ENCODE measurements at regions not wholly inside any gene's neighbourhood (a gene's known extent, or its start where the extent isn't known, plus 50 kb on each side); places are given as distances from the start of the nearest gene placed in this dataset.

- Histone ChIP-seq H3K4me1 (ENCODE audit: control insufficient read depth, insufficient read depth, low read length) (no peaks in the 10 kb centered on the region), H3K36me3 (ENCODE audit: control insufficient read depth, insufficient read depth, low read length) (no peaks in the 10 kb centered on the region), H3K27ac (ENCODE audit: low read length) (no peak overlapping the region), H3K27me3 (ENCODE audit: control insufficient read depth, insufficient read depth, low read length) (no peaks in the 10 kb centered on the region), H3K9me3 (ENCODE audit: control insufficient read depth, insufficient read depth, low read depth, low read length) (no peaks in the 10 kb centered on the region; the same call in 1 of the 2 replicates), H3K4me3 (ENCODE audit: low read depth in 2 of 2, low read length in 2 of 2) (no peak overlapping the region)
- in situ Hi-C loops (cut with HindIII; ENCODE audit: low pct_unique_long_range_greater_than_20kb, low sequenced_read_pairs) = no loop called here
- POLR2A ChIA-PET = no interaction called here
- no peak for TF ChIP-seq CTCF (IDR thresholded peaks at IDR 0.05)
- TF ChIP-seq POLR2AphosphoS5 (IDR thresholded peaks at IDR 0.05; ENCODE audit: low read depth, low read length) = no peak
- no peak for TF ChIP-seq SIN3A (IDR thresholded peaks at IDR 0.05; ENCODE audit: borderline replicate concordance, insufficient read depth, low read depth, low read length)
- TF ChIP-seq REST (IDR thresholded peaks at IDR 0.05; ENCODE audit: insufficient read depth in 1 of 2, low read depth in 2 of 2, low read length in 1 of 2) = no peak
- TF ChIP-seq TCF7L2 (IDR thresholded peaks at IDR 0.05; ENCODE audit: low read depth, low read length) = no peak
- no peak for DNase-seq (ENCODE audit: low read depth, low spot score)
- no TSS peak for BruUV-seq (replicated peaks)
- ATAC-seq = no peak
- CTCF ChIA-PET = no interaction called here
- intact Hi-C loops (cut with micrococcal nuclease; ENCODE audit: unreplicated experiment) = no loop called here
Observed at GRCh38 chr10:108469940-108470339, 1305.4 kb upstream of the SORCS1 start.

DNA sequence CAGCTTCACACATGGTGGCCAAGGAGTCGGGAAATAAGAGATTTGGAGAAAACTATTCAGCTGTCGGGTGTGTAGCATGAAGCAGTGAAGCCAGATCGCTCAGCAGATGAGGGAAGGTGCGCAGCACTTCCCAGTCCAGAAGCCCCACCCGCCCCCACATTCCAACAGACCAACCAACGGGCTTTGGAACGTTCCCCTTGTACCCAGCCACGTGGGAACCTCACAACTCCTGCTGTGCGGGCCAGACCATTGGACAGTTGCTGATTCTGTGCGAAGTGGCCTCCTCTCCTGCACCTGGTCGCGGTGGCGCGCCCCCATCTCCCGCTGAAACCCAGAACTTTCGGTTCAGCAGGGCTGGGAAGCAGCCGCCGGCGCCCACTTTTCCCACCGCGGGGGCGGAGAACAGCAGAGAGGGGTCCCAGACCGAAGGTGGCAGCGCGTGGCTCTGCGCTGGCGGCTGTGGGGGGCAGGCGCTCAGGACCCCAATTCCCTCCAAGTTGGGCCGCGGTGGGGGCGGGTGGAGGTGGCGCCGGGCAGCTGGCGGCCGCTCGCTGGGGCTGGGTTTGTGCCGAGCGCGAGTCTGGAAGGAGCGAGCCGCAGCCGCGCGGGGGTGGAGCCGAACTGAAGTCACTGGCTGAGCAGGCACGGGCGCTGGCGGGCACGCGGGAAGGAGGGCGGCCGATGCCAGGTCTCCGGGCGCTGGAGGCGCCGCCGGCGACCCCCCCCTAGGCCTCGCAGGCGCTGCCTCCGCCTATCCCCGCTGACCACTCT lies 1301.5 kb upstream of the SORCS1 start:
- ChIA-PET CTCF (no interaction called here), POLR2A (no interaction called here)
- Histone ChIP-seq H3K36me3 (ENCODE audit: control insufficient read depth, insufficient read depth, low read length) (no peaks in the 10 kb centered on the region), H3K27ac (ENCODE audit: low read length) (no peak overlapping the region), H3K4me3 (ENCODE audit: low read depth in 2 of 2, low read length in 2 of 2) (no peak overlapping the region; a peak in 1 of 4 replicates), H3K9me3 (ENCODE audit: control insufficient read depth, insufficient read depth, low read depth, low read length) (no peaks in the 10 kb centered on the region), H3K27me3 (ENCODE audit: control insufficient read depth, insufficient read depth, low read length) (no peaks in the 10 kb centered on the region), H3K4me1 (ENCODE audit: control insufficient read depth, insufficient read depth, low read length) (no peaks in the 10 kb centered on the region)
- TF ChIP-seq POLR2AphosphoS5 (IDR thresholded peaks at IDR 0.05; ENCODE audit: low read depth, low read length) (no peak), CTCF (IDR thresholded peaks at IDR 0.05) (no peak), REST (IDR thresholded peaks at IDR 0.05; ENCODE audit: insufficient read depth in 1 of 2, low read depth in 2 of 2, low read length in 1 of 2) (no peak), SIN3A (IDR thresholded peaks at IDR 0.05; ENCODE audit: borderline replicate concordance, insufficient read depth, low read depth, low read length) (no peak), TCF7L2 (IDR thresholded peaks at IDR 0.05; ENCODE audit: low read depth, low read length) (no peak)
- DNase-seq (ENCODE audit: low read depth, low spot score) (no peak), ATAC-seq (no peak)
- BruUV-seq (replicated peaks) = no TSS peak
- in situ Hi-C loops (cut with HindIII; ENCODE audit: low pct_unique_long_range_greater_than_20kb, low sequenced_read_pairs) (no loop called here), intact Hi-C loops (cut with micrococcal nuclease; ENCODE audit: unreplicated experiment) (no loop called here)

All from Panc1 (cell line).